ENCODE measurements at regions not wholly inside any gene's neighbourhood (a gene's known extent, or its start where the extent isn't known, plus 50 kb on each side); places are given as distances from the start of the nearest gene placed in this dataset.

DNA sequence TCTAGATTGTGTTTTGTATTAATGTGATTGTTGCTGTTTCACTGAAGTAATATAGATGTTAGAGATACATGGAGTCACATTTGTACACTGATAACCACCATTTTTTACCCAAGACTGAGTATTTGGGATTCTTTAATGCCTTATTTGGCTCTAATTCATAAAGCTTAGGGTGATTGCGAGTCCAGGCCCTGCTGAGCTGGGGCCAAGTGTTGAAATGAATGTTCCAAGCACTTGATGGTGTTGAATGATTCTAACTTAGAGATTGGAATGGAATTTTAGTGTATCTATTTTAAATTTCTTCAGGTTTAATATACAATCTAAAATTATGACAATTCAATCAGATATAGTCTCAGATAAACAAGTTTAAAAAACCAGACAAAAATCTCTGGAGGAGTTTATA, 329.4 kb upstream of the SLC35B3 start:
- Mint-ChIP-seq H3K4me1 (peaks cover under 1% of the 10 kb centered on the region), H3K4me3 (no peak overlapping the region), H3K36me3 (ENCODE audit: low read depth) (no peaks in the 10 kb centered on the region), H3K9me3 (peaks cover 10% of the 10 kb centered on the region), H3K27ac (no peak overlapping the region), H3K27me3 (ENCODE audit: insufficient read depth) (no peaks in the 10 kb centered on the region)
- H3K27ac ChIP-seq (ENCODE audit: low read depth, low read length), result no peak overlapping the region
- no peak overlapping the region for H3K4me3 ChIP-seq (ENCODE audit: low read length)
- peaks cover 11% of the 10 kb centered on the region for H3K9me3 ChIP-seq (ENCODE audit: control insufficient read depth, low read length)
- no peak for TF ChIP-seq CTCF (conservative IDR thresholded peaks at IDR 0.05)
- H3K9ac ChIP-seq (ENCODE audit: extremely low read depth, low read length, poor library complexity, severe bottlenecking), result no peak overlapping the region
- H3K4me1 ChIP-seq (ENCODE audit: control insufficient read depth, insufficient read depth, low read length), result no peaks in the 10 kb centered on the region
- DNase-seq, result no peak
- no peaks in the 10 kb centered on the region for H3K27me3 ChIP-seq (ENCODE audit: control insufficient read depth, insufficient read depth, low read length, poor library complexity, severe bottlenecking)
- H3K36me3 ChIP-seq (ENCODE audit: control insufficient read depth, insufficient read depth, low read length), result no peaks in the 10 kb centered on the region
- 86 to 100% methylated on average over 1 of the region's 1 CpG for WGBS, 2 experiments (ENCODE audit: insufficient coverage in 1 of 2, insufficient read length in 1 of 2)

DNA sequence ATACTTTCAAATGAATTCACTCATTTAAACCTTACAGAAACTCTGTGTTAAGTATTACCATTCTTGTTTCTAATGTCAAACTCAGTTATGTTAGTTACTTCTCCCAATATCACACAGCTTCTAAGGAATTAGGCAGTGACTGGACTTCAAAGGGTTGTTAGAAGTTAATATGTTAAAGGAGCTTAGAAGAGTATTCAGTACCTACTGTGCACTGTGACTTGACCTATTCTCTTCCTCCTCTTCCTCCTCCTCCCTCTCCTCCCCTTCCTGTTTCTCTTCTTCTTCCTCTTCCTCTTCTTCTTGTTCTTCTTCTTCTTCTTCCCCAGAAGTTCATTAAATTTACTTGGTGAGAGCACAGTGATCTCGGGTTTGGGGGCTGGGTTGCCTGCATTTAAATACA, 325.6 kb upstream of the SLC35B3 start:
- 90 to 100% methylated on average over 1 of the region's 1 CpG for WGBS, 2 experiments (ENCODE audit: insufficient coverage in 1 of 2, insufficient read length in 1 of 2)
- no peak for TF ChIP-seq CTCF (conservative IDR thresholded peaks at IDR 0.05)
- H3K27me3 Mint-ChIP-seq (ENCODE audit: insufficient read depth), result peaks cover 2% of the 10 kb centered on the region

GRCh38 chr6:8758412-8758811, 323.1 kb upstream of the SLC35B3 start:
- TF ChIP-seq CTCF (conservative IDR thresholded peaks at IDR 0.05), result no peak
- DNase-seq, result no peak
- peaks cover 6% of the 10 kb centered on the region for H3K9me3 Mint-ChIP-seq
- Histone ChIP-seq H3K27ac (ENCODE audit: low read depth, low read length) (no peak overlapping the region), H3K9me3 (ENCODE audit: control insufficient read depth, low read length) (peaks cover 4% of the 10 kb centered on the region), H3K27me3 (ENCODE audit: control insufficient read depth, insufficient read depth, low read length, poor library complexity, severe bottlenecking) (no peaks in the 10 kb centered on the region), H3K4me3 (ENCODE audit: low read length) (no peak overlapping the region), H3K36me3 (ENCODE audit: control insufficient read depth, insufficient read depth, low read length) (no peaks in the 10 kb centered on the region), H3K4me1 (ENCODE audit: control insufficient read depth, insufficient read depth, low read length) (no peaks in the 10 kb centered on the region), H3K9ac (ENCODE audit: extremely low read depth, low read length, poor library complexity, severe bottlenecking) (no peak overlapping the region)
- no peak overlapping the region for H3K27ac Mint-ChIP-seq
- H3K4me3 Mint-ChIP-seq, result no peak overlapping the region
- peaks cover 5% of the 10 kb centered on the region for H3K4me1 Mint-ChIP-seq
- no peaks in the 10 kb centered on the region for H3K36me3 Mint-ChIP-seq (ENCODE audit: low read depth)
- WGBS, 2 experiments (ENCODE audit: insufficient coverage in 1 of 2, insufficient read length in 1 of 2), result 73 to 100% methylated on average over 2 to 4 of the region's 4 CpGs
- H3K27me3 Mint-ChIP-seq (ENCODE audit: insufficient read depth), result peaks cover 2% of the 10 kb centered on the region

More for the DNA sequence above, 325.6 kb upstream of the SLC35B3 start:
- no peaks in the 10 kb centered on the region for H3K27me3 ChIP-seq (ENCODE audit: control insufficient read depth, insufficient read depth, low read length, poor library complexity, severe bottlenecking)
- Mint-ChIP-seq H3K4me1 (peaks cover 5% of the 10 kb centered on the region), H3K9me3 (peaks cover 13% of the 10 kb centered on the region), H3K36me3 (ENCODE audit: low read depth) (no peaks in the 10 kb centered on the region), H3K27ac (no peak overlapping the region), H3K4me3 (no peak overlapping the region)
- no peak for DNase-seq
- H3K9me3 ChIP-seq (ENCODE audit: control insufficient read depth, low read length), result peaks cover 11% of the 10 kb centered on the region
- H3K9ac ChIP-seq (ENCODE audit: extremely low read depth, low read length, poor library complexity, severe bottlenecking), result no peak overlapping the region
- H3K27ac ChIP-seq (ENCODE audit: low read depth, low read length), result no peak overlapping the region
- H3K36me3 ChIP-seq (ENCODE audit: control insufficient read depth, insufficient read depth, low read length), result no peaks in the 10 kb centered on the region
- H3K4me3 ChIP-seq (ENCODE audit: low read length), result no peak overlapping the region
- no peaks in the 10 kb centered on the region for H3K4me1 ChIP-seq (ENCODE audit: control insufficient read depth, insufficient read depth, low read length)

All from endodermal cell (in vitro differentiated cells).